ENCODE measurements at regions not wholly inside any gene's neighbourhood (a gene's known extent, or its start where the extent isn't known, plus 50 kb on each side); places are given as distances from the start of the nearest gene placed in this dataset.

- TF ChIP-seq CTCF (IDR thresholded peaks at IDR 0.05), result no peak
- no peak for TF ChIP-seq ZFX (IDR thresholded peaks at IDR 0.05; ENCODE audit: borderline replicate concordance)
Observed at GRCh38 chr7:32244806-32245345, 174.7 kb upstream of the PDE1C start.

Measured in 22Rv1 (cell line).